ENCODE measurements at regions not wholly inside any gene's neighbourhood (a gene's known extent, or its start where the extent isn't known, plus 50 kb on each side); places are given as distances from the start of the nearest gene placed in this dataset.

- in situ Hi-C loops (cut with HindIII; ENCODE audit: low pct_unique_long_range_greater_than_20kb, low sequenced_read_pairs), result no loop called here
- POLR2A ChIA-PET, result no interaction called here
- BruUV-seq (replicated peaks), result no TSS peak
- no peak overlapping the region for H3K27ac ChIP-seq (ENCODE audit: low read length)
- CTCF ChIA-PET, result no interaction called here
- ATAC-seq (no peak), DNase-seq (ENCODE audit: low read depth, low spot score) (no peak)
- no peaks in the 10 kb centered on the region for H3K4me1 ChIP-seq (ENCODE audit: control insufficient read depth, insufficient read depth, low read length)
- no peak overlapping the region for H3K4me3 ChIP-seq (ENCODE audit: low read depth in 2 of 2, low read length in 2 of 2)
- H3K27me3 ChIP-seq (ENCODE audit: control insufficient read depth, insufficient read depth, low read length), result no peaks in the 10 kb centered on the region
- intact Hi-C loops (cut with micrococcal nuclease; ENCODE audit: unreplicated experiment), result no loop called here
- TF ChIP-seq TCF7L2 (IDR thresholded peaks at IDR 0.05; ENCODE audit: low read depth, low read length), result no peak
- TF ChIP-seq SIN3A (IDR thresholded peaks at IDR 0.05; ENCODE audit: borderline replicate concordance, insufficient read depth, low read depth, low read length), result no peak
- no peak for TF ChIP-seq CTCF (IDR thresholded peaks at IDR 0.05)
- TF ChIP-seq REST (IDR thresholded peaks at IDR 0.05; ENCODE audit: insufficient read depth in 1 of 2, low read depth in 2 of 2, low read length in 1 of 2), result no peak
- TF ChIP-seq POLR2AphosphoS5 (IDR thresholded peaks at IDR 0.05; ENCODE audit: low read depth, low read length), result no peak
- no peaks in the 10 kb centered on the region for H3K9me3 ChIP-seq (ENCODE audit: control insufficient read depth, insufficient read depth, low read depth, low read length)
- no peaks in the 10 kb centered on the region for H3K36me3 ChIP-seq (ENCODE audit: control insufficient read depth, insufficient read depth, low read length)
Observed at GRCh38 chr4:96193061-96193460, 353.2 kb downstream of the PDHA2 start.

GRCh38 chr4:96194993-96195392 lies 355.1 kb downstream of the PDHA2 start:
- H3K9me3 ChIP-seq (ENCODE audit: control insufficient read depth, insufficient read depth, low read depth, low read length), result no peaks in the 10 kb centered on the region
- CTCF ChIA-PET, result no interaction called here
- no peaks in the 10 kb centered on the region for H3K4me1 ChIP-seq (ENCODE audit: control insufficient read depth, insufficient read depth, low read length)
- intact Hi-C loops (cut with micrococcal nuclease; ENCODE audit: unreplicated experiment), result no loop called here
- ATAC-seq (no peak), DNase-seq (ENCODE audit: low read depth, low spot score) (no peak)
- no peak overlapping the region for H3K4me3 ChIP-seq (ENCODE audit: low read depth in 2 of 2, low read length in 2 of 2)
- in situ Hi-C loops (cut with HindIII; ENCODE audit: low pct_unique_long_range_greater_than_20kb, low sequenced_read_pairs), result no loop called here
- no TSS peak for BruUV-seq (replicated peaks)
- no peaks in the 10 kb centered on the region for H3K27me3 ChIP-seq (ENCODE audit: control insufficient read depth, insufficient read depth, low read length)
- TF ChIP-seq REST (IDR thresholded peaks at IDR 0.05; ENCODE audit: insufficient read depth in 1 of 2, low read depth in 2 of 2, low read length in 1 of 2) (no peak), CTCF (IDR thresholded peaks at IDR 0.05) (no peak), SIN3A (IDR thresholded peaks at IDR 0.05; ENCODE audit: borderline replicate concordance, insufficient read depth, low read depth, low read length) (no peak), POLR2AphosphoS5 (IDR thresholded peaks at IDR 0.05; ENCODE audit: low read depth, low read length) (no peak), TCF7L2 (IDR thresholded peaks at IDR 0.05; ENCODE audit: low read depth, low read length) (no peak)
- no peaks in the 10 kb centered on the region for H3K36me3 ChIP-seq (ENCODE audit: control insufficient read depth, insufficient read depth, low read length)
- no peak overlapping the region for H3K27ac ChIP-seq (ENCODE audit: low read length)
- POLR2A ChIA-PET, result no interaction called here

Measured in Panc1 (cell line).